Chondrocyte (in vitro differentiated cells): ENCODE measurements at regions not wholly inside any gene's neighbourhood (a gene's known extent, or its start where the extent isn't known, plus 50 kb on each side); places are given as distances from the start of the nearest gene placed in this dataset.

Source experiments
- DNase-seq: peaks from one replicate; pipeline ENCODE4 v3.0.0; 2021; ENCODE audit warnings: mixed read lengths, low spot score
- H3K27ac Mint-ChIP-seq: one replicate; pipeline ENCODE4 v1.8.0; 2021; ENCODE audit warnings: mild to moderate bottlenecking, moderate library complexity, mixed read lengths; ENCODE audit not compliant: unreplicated experiment
- H3K27me3 Mint-ChIP-seq: 2 replicates; pipeline ENCODE4 v1.8.0; 2021; ENCODE audit warnings: low read depth, mixed read lengths
- H3K36me3 Mint-ChIP-seq: 2 replicates; pipeline ENCODE4 v1.8.0; 2021; ENCODE audit warnings: low read depth, mixed read lengths
- H3K4me1 Mint-ChIP-seq: 2 replicates; pipeline ENCODE4 v1.8.0; 2021; ENCODE audit warnings: low read depth, mild to moderate bottlenecking, mixed read lengths
- H3K4me3 Mint-ChIP-seq: one replicate; pipeline ENCODE4 v1.8.0; 2021; ENCODE audit warnings: mild to moderate bottlenecking, moderate library complexity, mixed read lengths; ENCODE audit not compliant: unreplicated experiment
- H3K9me3 Mint-ChIP-seq: 2 replicates; pipeline ENCODE4 v1.8.0; 2021; ENCODE audit warnings: low read depth, mixed read lengths
- TF ChIP-seq, protein P1 (sequence below): fragments of 200-600 bp; sonication (generic); IDR thresholded peaks from 2 replicates; pipeline ENCODE4 v1.5.0; 2021; ENCODE audit warnings: antibody characterized with exemption, mild to moderate bottlenecking, moderate library complexity

DNA sequence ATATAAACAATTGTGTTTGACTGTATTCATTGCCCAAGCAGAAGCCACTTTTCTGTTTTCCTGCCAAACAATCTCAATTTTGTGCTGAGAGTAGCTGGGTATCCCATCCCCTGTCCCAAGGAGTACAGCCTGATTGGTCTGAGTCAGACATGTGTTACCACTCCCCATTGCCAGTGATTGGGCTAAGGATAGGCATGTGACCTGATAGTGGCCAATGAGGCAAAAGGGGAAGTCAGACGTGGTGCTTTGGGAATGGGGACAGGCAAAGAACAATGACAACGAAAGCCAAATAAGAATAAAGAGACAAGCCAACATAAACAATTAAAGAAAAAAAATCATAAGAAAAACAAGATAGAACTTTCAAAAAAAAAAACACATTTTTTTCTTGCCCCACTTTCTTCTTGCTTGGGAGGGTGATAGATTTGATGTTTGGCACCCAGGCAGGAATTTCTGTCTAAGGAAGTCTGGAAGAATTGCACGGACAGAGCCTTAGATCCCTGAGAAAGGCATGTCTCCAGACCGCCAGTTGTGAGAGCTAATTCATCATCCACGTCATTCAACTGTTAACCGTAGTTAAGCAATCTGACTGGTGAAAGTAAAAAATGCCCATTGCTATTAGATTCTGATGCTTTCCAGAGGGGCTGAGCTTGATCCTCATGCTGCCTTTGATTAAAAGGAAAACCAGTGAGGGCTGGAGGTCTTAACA, 626.6 kb upstream of the TMEM132C start:
- Mint-ChIP-seq H3K9me3 (peaks cover 3% of the 10 kb centered on the region), H3K27ac (peak overlapping the region; percentile 76), H3K4me3 (peak overlapping the region; percentile 41), H3K36me3 (no peaks in the 10 kb centered on the region), H3K27me3 (no peaks in the 10 kb centered on the region), H3K4me1 (peaks cover 26% of the 10 kb centered on the region)
- DNase-seq: no peak
- TF ChIP-seq, protein P1, sequence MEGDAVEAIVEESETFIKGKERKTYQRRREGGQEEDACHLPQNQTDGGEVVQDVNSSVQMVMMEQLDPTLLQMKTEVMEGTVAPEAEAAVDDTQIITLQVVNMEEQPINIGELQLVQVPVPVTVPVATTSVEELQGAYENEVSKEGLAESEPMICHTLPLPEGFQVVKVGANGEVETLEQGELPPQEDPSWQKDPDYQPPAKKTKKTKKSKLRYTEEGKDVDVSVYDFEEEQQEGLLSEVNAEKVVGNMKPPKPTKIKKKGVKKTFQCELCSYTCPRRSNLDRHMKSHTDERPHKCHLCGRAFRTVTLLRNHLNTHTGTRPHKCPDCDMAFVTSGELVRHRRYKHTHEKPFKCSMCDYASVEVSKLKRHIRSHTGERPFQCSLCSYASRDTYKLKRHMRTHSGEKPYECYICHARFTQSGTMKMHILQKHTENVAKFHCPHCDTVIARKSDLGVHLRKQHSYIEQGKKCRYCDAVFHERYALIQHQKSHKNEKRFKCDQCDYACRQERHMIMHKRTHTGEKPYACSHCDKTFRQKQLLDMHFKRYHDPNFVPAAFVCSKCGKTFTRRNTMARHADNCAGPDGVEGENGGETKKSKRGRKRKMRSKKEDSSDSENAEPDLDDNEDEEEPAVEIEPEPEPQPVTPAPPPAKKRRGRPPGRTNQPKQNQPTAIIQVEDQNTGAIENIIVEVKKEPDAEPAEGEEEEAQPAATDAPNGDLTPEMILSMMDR: no peak

DNA sequence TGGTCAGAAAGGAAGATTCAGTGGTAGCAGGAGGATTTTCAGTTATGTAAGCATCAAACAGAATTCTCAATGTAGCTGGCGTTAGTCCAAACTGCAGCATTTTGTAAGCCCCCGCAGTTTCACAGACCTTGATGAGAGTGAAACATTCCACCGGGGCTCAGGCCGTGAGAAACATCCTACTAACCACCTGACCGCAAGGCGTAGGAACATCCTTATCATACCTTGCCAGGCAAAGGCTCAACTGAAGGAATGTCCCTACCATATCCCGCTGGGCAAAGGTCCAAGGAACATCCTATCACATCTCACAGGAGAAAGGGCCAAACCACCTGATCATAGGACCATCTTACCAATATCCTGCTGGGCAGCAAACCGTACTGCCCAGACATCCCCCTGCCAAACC, 624.8 kb upstream of the TMEM132C start:
- no peak overlapping the region for H3K4me3 Mint-ChIP-seq
- H3K36me3 Mint-ChIP-seq: no peaks in the 10 kb centered on the region
- no peak for DNase-seq
- TF ChIP-seq, protein P1: no peak
- H3K27me3 Mint-ChIP-seq: no peaks in the 10 kb centered on the region
- H3K4me1 Mint-ChIP-seq: peaks cover 22% of the 10 kb centered on the region
- H3K9me3 Mint-ChIP-seq: peaks cover 3% of the 10 kb centered on the region
- H3K27ac Mint-ChIP-seq: no peak overlapping the region

DNA sequence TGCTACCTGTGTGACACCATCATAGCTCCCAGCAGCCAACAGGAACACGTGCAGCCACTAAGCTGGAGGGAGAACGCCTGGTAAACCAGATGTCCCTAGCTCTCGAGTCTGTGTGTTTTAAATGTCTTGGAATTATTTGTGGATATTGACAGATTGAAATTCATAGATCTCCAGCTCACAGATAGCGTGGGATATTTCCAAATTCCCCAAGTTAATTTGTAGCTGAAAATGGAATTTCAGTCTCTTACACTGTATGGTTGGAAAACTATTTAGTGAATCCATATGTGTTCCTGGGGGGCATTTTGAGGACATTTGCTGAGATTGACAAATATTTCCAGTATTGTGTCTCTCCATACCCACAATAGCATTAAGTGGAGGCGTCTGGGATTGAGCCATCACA, 618.6 kb upstream of the TMEM132C start:
- Mint-ChIP-seq H3K4me1 (peaks cover 42% of the 10 kb centered on the region), H3K27me3 (no peaks in the 10 kb centered on the region), H3K27ac (no peak overlapping the region), H3K36me3 (no peaks in the 10 kb centered on the region), H3K4me3 (no peak overlapping the region), H3K9me3 (peaks cover 3% of the 10 kb centered on the region)
- TF ChIP-seq, protein P1: no peak
- DNase-seq: no peak

DNA sequence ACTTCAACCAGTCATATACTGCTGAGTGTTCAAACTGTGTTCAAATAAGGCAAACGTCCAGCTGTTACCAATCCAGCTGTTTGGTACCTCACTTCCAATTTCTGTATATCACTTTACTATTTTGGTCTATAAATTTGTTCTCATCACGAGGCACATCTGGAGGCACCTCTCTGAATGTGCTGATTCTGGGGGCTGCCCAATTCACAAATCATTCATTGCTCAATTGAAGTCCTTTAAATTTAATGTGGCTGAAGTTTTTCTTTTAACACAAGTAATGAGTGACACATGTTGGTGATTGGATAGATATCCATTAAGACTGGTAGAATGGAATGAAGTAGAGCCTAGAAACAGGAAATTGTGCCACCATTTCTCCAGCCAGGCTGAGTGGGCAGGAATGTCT, 617.0 kb upstream of the TMEM132C start:
- Mint-ChIP-seq H3K27me3 (no peaks in the 10 kb centered on the region), H3K4me3 (no peak overlapping the region), H3K36me3 (no peaks in the 10 kb centered on the region), H3K9me3 (peaks cover 3% of the 10 kb centered on the region), H3K4me1 (peaks cover 42% of the 10 kb centered on the region), H3K27ac (no peak overlapping the region)
- TF ChIP-seq, protein P1: no peak
- no peak for DNase-seq

DNA sequence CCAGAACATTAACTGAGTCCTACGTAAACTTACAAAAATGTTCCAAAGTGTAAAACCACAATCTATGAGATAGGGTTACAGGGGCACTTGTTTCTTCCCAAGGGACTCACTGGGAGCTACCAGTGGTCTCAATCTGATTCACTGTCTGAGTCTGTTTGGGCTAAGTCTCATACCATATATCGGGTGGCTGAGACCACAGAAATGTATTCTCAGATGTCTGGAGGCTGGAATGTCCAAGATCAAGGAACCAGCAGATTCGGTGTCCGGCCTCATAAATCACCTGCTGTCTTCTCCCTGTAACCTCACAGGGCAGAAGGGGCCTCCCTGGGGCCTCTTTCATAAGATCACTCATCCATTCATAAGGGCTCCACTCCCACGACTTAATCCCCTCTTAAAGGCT, 616.3 kb upstream of the TMEM132C start:
- TF ChIP-seq, protein P1: no peak
- no peak overlapping the region for H3K4me3 Mint-ChIP-seq
- H3K27me3 Mint-ChIP-seq: no peaks in the 10 kb centered on the region
- peak overlapping the region; percentile 76 for H3K27ac Mint-ChIP-seq
- H3K36me3 Mint-ChIP-seq: no peaks in the 10 kb centered on the region
- peaks cover 43% of the 10 kb centered on the region for H3K4me1 Mint-ChIP-seq
- DNase-seq: no peak
- H3K9me3 Mint-ChIP-seq: peaks cover 3% of the 10 kb centered on the region
